A549 (cell line): ENCODE measurements at regions not wholly inside any gene's neighbourhood (a gene's known extent, or its start where the extent isn't known, plus 50 kb on each side); places are given as distances from the start of the nearest gene placed in this dataset.

Source experiments
- ATAC-seq, 2 experiments: fragments of 200-7000 bp in 1 of 2; fragments of >200 bp in 1 of 2; cut with Nextera tagmentation in 1 of 2; cut with Tn5 transposase in 1 of 2; 3 replicates each; pipeline versions ENCODE4 v1.8.0 to v1.9.1; 2018 to 2020; ENCODE audit warnings: mild to moderate bottlenecking in 1 of 2, moderate library complexity in 1 of 2
- CTCF ChIA-PET: fragments of 300-600 bp; sonication (Branson Sonifier 250); formaldehyde crosslinking; extraction: SDS; loops from one replicate; lab custom pipeline; 2021; ENCODE audit warnings: antibody characterized with exemption, inconsistent platforms; lab: Yijun Ruan, JAX
- POLR2A ChIA-PET: fragments of 350-600 bp; formaldehyde crosslinking; extraction: SDS; loops from one replicate; lab custom pipeline; 2021; ENCODE audit warnings: antibody characterized with exemption, inconsistent platforms; lab: Yijun Ruan, JAX
- DNase-seq, 2 experiments: peaks; one replicate each; pipeline versions ENCODE4 v3.0.0 to v3.0.0-alpha.2; 2011 to 2016; ENCODE audit warnings: low read depth in 1 of 2, low spot score in 1 of 2
- FAIRE-seq: peaks from 2 replicates; lab custom pipeline; 2011; peaks lifted over from hg19 to GRCh38; lab: Jason Lieb, UNC
- H3K27ac ChIP-seq, 2 experiments: fragments of >200 bp; sonication (Bioruptor Twin); formaldehyde crosslinking; 3 replicates each; pipeline ENCODE4 v1.5.1; 2016 to 2017
- H3K4me1 ChIP-seq: fragments of >200 bp; sonication (Bioruptor Twin); formaldehyde crosslinking; 3 replicates; pipeline ENCODE4 v1.6.1; 2016
- H3K4me2 ChIP-seq: fragments of >200 bp; sonication (Bioruptor Twin); formaldehyde crosslinking; 3 replicates; pipeline ENCODE4 v1.6.1; 2016
- H3K4me3 ChIP-seq: fragments of >200 bp; sonication (Bioruptor Twin); formaldehyde crosslinking; 3 replicates; pipeline ENCODE4 v1.5.1; 2016
- H3K9me3 ChIP-seq: fragments of >200 bp; sonication (Bioruptor Twin); formaldehyde crosslinking; 3 replicates; pipeline ENCODE4 v1.6.1; 2016
- ATOH8 ChIP-seq: fragments of 250-450 bp; sonication (Bioruptor Pico); IDR thresholded peaks from 2 replicates; pipeline ENCODE4 v1.5.0; 2020; ENCODE audit warnings: low read depth, mild to moderate bottlenecking, moderate library complexity
- BHLHE40 ChIP-seq: IDR thresholded peaks from 2 replicates; pipeline ENCODE4 v1.6.1; 2012; ENCODE audit warnings: low read depth, low read length, inconsistent platforms
- CBX2 ChIP-seq: fragments of 200-600 bp; sonication (generic); IDR thresholded peaks from 2 replicates; pipeline ENCODE4 v1.6.1; 2016; ENCODE audit warnings: low read depth, mild to moderate bottlenecking, borderline replicate concordance
- ELK1 ChIP-seq: fragments of 150-350 bp; IDR thresholded peaks from 2 replicates; pipeline ENCODE4 v1.6.1; 2014; ENCODE audit warnings: low read depth, mild to moderate bottlenecking, low read length
- HEYL ChIP-seq: fragments of 250-450 bp; sonication (Bioruptor Pico); IDR thresholded peaks from 2 replicates; pipeline ENCODE4 v1.8.0; 2021; ENCODE audit warnings: mild to moderate bottlenecking, moderate library complexity
- MAFK ChIP-seq: fragments of 450-650 bp; IDR thresholded peaks from 2 replicates; pipeline ENCODE4 v1.6.1; 2014; ENCODE audit not compliant: partially characterized antibody
- NFE2L2 ChIP-seq: fragments of 150-350 bp; conservative IDR thresholded peaks from 2 replicates; pipeline ENCODE4 v1.6.1; 2014; ENCODE audit warnings: low read length
- NPAS2 ChIP-seq: fragments of 250-450 bp; sonication (Bioruptor Pico); IDR thresholded peaks from 2 replicates; pipeline ENCODE4 v1.8.0; 2022; ENCODE audit warnings: mild to moderate bottlenecking, moderate library complexity, borderline replicate concordance
- PHF8 ChIP-seq: fragments of 200-600 bp; sonication (generic); IDR thresholded peaks from 2 replicates; pipeline ENCODE4 v1.6.1; 2016; ENCODE audit warnings: low read depth, mild to moderate bottlenecking, antibody characterized with exemption, moderate library complexity, borderline replicate concordance
- RAD21 ChIP-seq, 2 experiments: fragments of >200 bp in 1 of 2; sonication (Bioruptor Twin) in 1 of 2; formaldehyde crosslinking in 1 of 2; IDR thresholded peaks in 1 of 2; conservative IDR thresholded peaks in 1 of 2; 2 replicates in 1 of 2; 3 replicates in 1 of 2; pipeline ENCODE4 v1.6.1; 2012 to 2018; ENCODE audit warnings: inconsistent platforms in 1 of 2
- RARB ChIP-seq: fragments of 250-450 bp; sonication (Bioruptor Pico); IDR thresholded peaks from 2 replicates; pipeline ENCODE4 v1.8.0; 2021; ENCODE audit warnings: mild to moderate bottlenecking, moderate library complexity
- SMC3 ChIP-seq: fragments of >200 bp; sonication (Bioruptor Twin); formaldehyde crosslinking; IDR thresholded peaks from 3 replicates; pipeline ENCODE4 v1.6.1; 2018; ENCODE audit warnings: inconsistent platforms
- TFCP2L1 ChIP-seq: fragments of 250-450 bp; sonication (Bioruptor Pico); IDR thresholded peaks from 2 replicates; pipeline ENCODE4 v1.5.0; 2021; ENCODE audit warnings: mild to moderate bottlenecking
- ZFP36 ChIP-seq: fragments of 450-650 bp; IDR thresholded peaks from 2 replicates; pipeline ENCODE4 v1.6.1; 2014; ENCODE audit warnings: borderline replicate concordance; ENCODE audit not compliant: partially characterized antibody
- ZSCAN20 ChIP-seq: fragments of 250-450 bp; sonication (Bioruptor Pico); IDR thresholded peaks from 2 replicates; pipeline ENCODE4 v1.8.0; 2022; ENCODE audit warnings: mild to moderate bottlenecking, moderate library complexity
- WGBS: methylation state at CpG from one replicate; pipeline ENCODE4 v1.1.6; 2017; ENCODE audit errors: missing lambda C conversion rate; 5-methylcytosine and 5-hydroxymethylcytosine counted together
- TF ChIP-seq, protein P1 (sequence below): fragments of >200 bp; sonication (Bioruptor Twin); formaldehyde crosslinking; IDR thresholded peaks from 3 replicates; pipeline ENCODE4 v1.5.1; 2016
- TF ChIP-seq, protein P2 (sequence below): IDR thresholded peaks from 2 replicates; pipeline ENCODE4 v1.6.1; 2012

DNA sequence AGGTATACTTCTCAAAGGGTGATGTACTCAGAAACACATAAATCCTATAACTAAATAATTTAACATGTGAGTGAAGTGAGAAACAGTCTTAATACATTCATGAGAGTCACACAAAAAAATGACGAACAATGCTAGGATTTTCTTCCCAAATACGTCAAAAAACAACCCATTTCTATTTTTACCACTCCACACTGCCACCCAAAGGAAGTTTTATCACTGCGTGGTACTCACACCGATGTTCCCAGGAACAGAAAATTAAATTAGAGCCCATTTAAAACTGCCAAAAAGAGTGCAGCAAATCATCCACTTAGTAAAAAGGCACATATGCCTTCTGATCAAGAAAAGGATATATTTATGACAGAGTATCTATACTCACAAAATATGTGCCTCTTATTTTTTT lies 710.9 kb upstream of the FAT3 start:
- ChIA-PET CTCF (interaction anchor here (0.7 to 1.2 kb wide), 4 partner anchors 31 to 1225 kb away, joined by 3 read pairs; no protein-coding TSS in a partner anchor), POLR2A (no interaction called here)
- Histone ChIP-seq H3K27ac (no peak overlapping the region), H3K4me3 (no peak overlapping the region), H3K4me2 (peak overlapping the region; percentile 7; the same call in 1 of the 3 replicates), H3K4me1 (no peaks in the 10 kb centered on the region), H3K9me3 (peaks cover under 1% of the 10 kb centered on the region; the same call in 1 of the 3 replicates)
- peak; percentile 49 for TF ChIP-seq RAD21 (conservative IDR thresholded peaks at IDR 0.05 in 1 of 2, IDR thresholded peaks at IDR 0.05 in 1 of 2)
- TF ChIP-seq, protein P1, sequence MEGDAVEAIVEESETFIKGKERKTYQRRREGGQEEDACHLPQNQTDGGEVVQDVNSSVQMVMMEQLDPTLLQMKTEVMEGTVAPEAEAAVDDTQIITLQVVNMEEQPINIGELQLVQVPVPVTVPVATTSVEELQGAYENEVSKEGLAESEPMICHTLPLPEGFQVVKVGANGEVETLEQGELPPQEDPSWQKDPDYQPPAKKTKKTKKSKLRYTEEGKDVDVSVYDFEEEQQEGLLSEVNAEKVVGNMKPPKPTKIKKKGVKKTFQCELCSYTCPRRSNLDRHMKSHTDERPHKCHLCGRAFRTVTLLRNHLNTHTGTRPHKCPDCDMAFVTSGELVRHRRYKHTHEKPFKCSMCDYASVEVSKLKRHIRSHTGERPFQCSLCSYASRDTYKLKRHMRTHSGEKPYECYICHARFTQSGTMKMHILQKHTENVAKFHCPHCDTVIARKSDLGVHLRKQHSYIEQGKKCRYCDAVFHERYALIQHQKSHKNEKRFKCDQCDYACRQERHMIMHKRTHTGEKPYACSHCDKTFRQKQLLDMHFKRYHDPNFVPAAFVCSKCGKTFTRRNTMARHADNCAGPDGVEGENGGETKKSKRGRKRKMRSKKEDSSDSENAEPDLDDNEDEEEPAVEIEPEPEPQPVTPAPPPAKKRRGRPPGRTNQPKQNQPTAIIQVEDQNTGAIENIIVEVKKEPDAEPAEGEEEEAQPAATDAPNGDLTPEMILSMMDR = peak; percentile 42; the same call in 2 of the 3 replicates
- peak; percentile 44; the same call in 2 of the 3 replicates for TF ChIP-seq SMC3
- TF ChIP-seq, protein P2, sequence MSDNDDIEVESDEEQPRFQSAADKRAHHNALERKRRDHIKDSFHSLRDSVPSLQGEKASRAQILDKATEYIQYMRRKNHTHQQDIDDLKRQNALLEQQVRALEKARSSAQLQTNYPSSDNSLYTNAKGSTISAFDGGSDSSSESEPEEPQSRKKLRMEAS = no peak
- 33% methylated on average over 4 of the region's 4 CpGs for WGBS
- FAIRE-seq (no peak), DNase-seq (peak in 1 of 2 experiments; percentile 21), ATAC-seq (peak in 1 of 2 experiments; percentile 63; a peak in 2 of 6 replicates)

DNA sequence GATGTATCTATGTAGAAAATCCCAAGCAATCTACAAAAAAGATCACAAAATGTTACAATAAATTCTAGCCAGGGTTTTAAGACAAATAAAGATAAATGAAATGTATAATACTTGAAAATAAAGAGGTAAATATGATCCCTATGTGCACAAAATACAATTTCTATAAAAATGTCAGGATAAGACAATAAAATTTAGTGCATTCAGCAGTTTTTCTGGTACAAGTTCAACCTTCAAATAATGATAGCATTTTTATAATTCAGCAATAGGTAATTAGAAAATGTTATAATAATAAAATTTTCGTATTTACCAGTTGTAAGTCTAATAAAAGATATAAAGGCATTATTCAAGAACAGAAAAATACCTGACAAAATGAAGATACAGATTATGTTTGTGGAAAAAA lies 726.8 kb upstream of the FAT3 start:
- H3K4me1 ChIP-seq = no peaks in the 10 kb centered on the region
- CTCF ChIA-PET = no interaction called here
- WGBS = 60% methylated on average over 1 of the region's 1 CpG
- no peak overlapping the region for H3K27ac ChIP-seq
- POLR2A ChIA-PET = no interaction called here
- no peak for TF ChIP-seq ELK1
- TF ChIP-seq MAFK = peak; percentile 39
- no peak overlapping the region for H3K4me2 ChIP-seq
- H3K4me3 ChIP-seq = no peak overlapping the region
- no peak for DNase-seq
- H3K9me3 ChIP-seq = no peaks in the 10 kb centered on the region
- no peak for FAIRE-seq
- no peak for ATAC-seq

- DNase-seq (no peak), FAIRE-seq (no peak), ATAC-seq (no peak)
- ChIA-PET POLR2A (no interaction called here), CTCF (no interaction called here)
- no peak for TF ChIP-seq PHF8
- TF ChIP-seq RARB (CRISPR knock-in tag) = no peak
- TF ChIP-seq MAFK = no peak
- no peak for TF ChIP-seq NFE2L2
- no peak for TF ChIP-seq TFCP2L1 (CRISPR knock-in tag)
- TF ChIP-seq, protein P1 = no peak
- TF ChIP-seq ATOH8 (CRISPR knock-in tag) = no peak
- TF ChIP-seq ZSCAN20 = no peak
- no peak for TF ChIP-seq BHLHE40
- TF ChIP-seq NPAS2 (CRISPR knock-in tag) = no peak
- no peak for TF ChIP-seq HEYL (CRISPR knock-in tag)
- TF ChIP-seq CBX2 = no peak
- no peak for TF ChIP-seq ZFP36
- Histone ChIP-seq H3K4me3 (no peak overlapping the region), H3K27ac (no peak overlapping the region), H3K4me2 (no peak overlapping the region), H3K9me3 (no peaks in the 10 kb centered on the region), H3K4me1 (no peaks in the 10 kb centered on the region)
Observed at GRCh38 chr11:91495837-91496236, 728.8 kb upstream of the FAT3 start.
